ENCODE measurements at regions not wholly inside any gene's neighbourhood (a gene's known extent, or its start where the extent isn't known, plus 50 kb on each side); places are given as distances from the start of the nearest gene placed in this dataset.

- TF ChIP-seq TCF4 (CRISPR knock-in tag; IDR thresholded peaks at IDR 0.05; ENCODE audit: borderline replicate concordance) (no peak), ISL1 (CRISPR knock-in tag; IDR thresholded peaks at IDR 0.05) (no peak), TOX (CRISPR knock-in tag; IDR thresholded peaks at IDR 0.05; ENCODE audit: borderline replicate concordance) (no peak), GLIS3 (CRISPR knock-in tag; IDR thresholded peaks at IDR 0.05) (no peak), ZFP30 (CRISPR knock-in tag; IDR thresholded peaks at IDR 0.05) (no peak), OSR1 (CRISPR knock-in tag; IDR thresholded peaks at IDR 0.05) (no peak), ZNF565 (CRISPR knock-in tag; conservative IDR thresholded peaks at IDR 0.05; ENCODE audit: low read depth) (no peak), ZNF8 (CRISPR knock-in tag; IDR thresholded peaks at IDR 0.05) (no peak), CSDC2 (CRISPR knock-in tag; IDR thresholded peaks at IDR 0.05) (no peak), ZNF70 (CRISPR knock-in tag; IDR thresholded peaks at IDR 0.05) (no peak), BACH2 (CRISPR knock-in tag; IDR thresholded peaks at IDR 0.05; ENCODE audit: borderline replicate concordance) (no peak)
- TF ChIP-seq, protein P1, sequence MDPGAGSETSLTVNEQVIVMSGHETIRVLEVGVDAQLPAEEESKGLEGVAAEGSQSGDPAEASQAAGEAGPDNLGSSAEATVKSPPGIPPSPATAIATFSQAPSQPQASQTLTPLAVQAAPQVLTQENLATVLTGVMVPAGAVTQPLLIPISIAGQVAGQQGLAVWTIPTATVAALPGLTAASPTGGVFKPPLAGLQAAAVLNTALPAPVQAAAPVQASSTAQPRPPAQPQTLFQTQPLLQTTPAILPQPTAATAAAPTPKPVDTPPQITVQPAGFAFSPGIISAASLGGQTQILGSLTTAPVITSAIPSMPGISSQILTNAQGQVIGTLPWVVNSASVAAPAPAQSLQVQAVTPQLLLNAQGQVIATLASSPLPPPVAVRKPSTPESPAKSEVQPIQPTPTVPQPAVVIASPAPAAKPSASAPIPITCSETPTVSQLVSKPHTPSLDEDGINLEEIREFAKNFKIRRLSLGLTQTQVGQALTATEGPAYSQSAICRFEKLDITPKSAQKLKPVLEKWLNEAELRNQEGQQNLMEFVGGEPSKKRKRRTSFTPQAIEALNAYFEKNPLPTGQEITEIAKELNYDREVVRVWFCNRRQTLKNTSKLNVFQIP (CRISPR knock-in tag; IDR thresholded peaks at IDR 0.05; ENCODE audit: borderline replicate concordance, low read depth), result no peak
- ATAC-seq, result no peak
Measured at GRCh38 chr6:93825950-93826349, 406.6 kb upstream of the EPHA7 start.

DNA sequence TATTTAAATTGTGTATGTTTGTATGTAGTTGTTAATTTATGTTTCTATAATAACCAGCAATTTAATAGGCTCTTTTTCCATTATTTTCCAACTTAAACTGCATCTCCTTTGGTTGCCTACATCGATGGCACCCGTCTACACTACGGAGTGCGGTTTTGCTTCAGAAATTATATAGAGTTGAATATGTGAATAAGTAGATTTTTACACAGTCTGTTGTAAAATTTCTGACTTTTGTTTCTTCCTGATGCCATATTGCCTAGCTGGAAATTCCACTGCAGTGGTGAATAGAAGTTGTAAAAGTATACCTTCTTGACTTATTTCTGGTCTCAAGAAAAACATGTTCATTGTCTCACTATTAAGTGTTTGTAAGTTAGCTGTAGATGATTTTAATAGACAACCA is 404.1 kb upstream of the EPHA7 start:
- TF ChIP-seq, protein P2, sequence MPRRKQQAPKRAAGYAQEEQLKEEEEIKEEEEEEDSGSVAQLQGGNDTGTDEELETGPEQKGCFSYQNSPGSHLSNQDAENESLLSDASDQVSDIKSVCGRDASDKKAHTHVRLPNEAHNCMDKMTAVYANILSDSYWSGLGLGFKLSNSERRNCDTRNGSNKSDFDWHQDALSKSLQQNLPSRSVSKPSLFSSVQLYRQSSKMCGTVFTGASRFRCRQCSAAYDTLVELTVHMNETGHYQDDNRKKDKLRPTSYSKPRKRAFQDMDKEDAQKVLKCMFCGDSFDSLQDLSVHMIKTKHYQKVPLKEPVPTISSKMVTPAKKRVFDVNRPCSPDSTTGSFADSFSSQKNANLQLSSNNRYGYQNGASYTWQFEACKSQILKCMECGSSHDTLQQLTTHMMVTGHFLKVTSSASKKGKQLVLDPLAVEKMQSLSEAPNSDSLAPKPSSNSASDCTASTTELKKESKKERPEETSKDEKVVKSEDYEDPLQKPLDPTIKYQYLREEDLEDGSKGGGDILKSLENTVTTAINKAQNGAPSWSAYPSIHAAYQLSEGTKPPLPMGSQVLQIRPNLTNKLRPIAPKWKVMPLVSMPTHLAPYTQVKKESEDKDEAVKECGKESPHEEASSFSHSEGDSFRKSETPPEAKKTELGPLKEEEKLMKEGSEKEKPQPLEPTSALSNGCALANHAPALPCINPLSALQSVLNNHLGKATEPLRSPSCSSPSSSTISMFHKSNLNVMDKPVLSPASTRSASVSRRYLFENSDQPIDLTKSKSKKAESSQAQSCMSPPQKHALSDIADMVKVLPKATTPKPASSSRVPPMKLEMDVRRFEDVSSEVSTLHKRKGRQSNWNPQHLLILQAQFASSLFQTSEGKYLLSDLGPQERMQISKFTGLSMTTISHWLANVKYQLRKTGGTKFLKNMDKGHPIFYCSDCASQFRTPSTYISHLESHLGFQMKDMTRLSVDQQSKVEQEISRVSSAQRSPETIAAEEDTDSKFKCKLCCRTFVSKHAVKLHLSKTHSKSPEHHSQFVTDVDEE (CRISPR knock-in tag; IDR thresholded peaks at IDR 0.05), result no peak
- TF ChIP-seq CREB5 (CRISPR knock-in tag; IDR thresholded peaks at IDR 0.05; ENCODE audit: low read depth) (no peak), BACH2 (CRISPR knock-in tag; IDR thresholded peaks at IDR 0.05; ENCODE audit: borderline replicate concordance) (no peak), PPARA (CRISPR knock-in tag; IDR thresholded peaks at IDR 0.05; ENCODE audit: borderline replicate concordance) (no peak), ZNF8 (CRISPR knock-in tag; IDR thresholded peaks at IDR 0.05) (no peak), ZFP30 (CRISPR knock-in tag; IDR thresholded peaks at IDR 0.05) (no peak), RARB (CRISPR knock-in tag; IDR thresholded peaks at IDR 0.05) (no peak), ESRRG (CRISPR knock-in tag; IDR thresholded peaks at IDR 0.05) (no peak), CSDC2 (CRISPR knock-in tag; IDR thresholded peaks at IDR 0.05) (no peak), GLIS3 (CRISPR knock-in tag; IDR thresholded peaks at IDR 0.05) (no peak), TOX (CRISPR knock-in tag; IDR thresholded peaks at IDR 0.05; ENCODE audit: borderline replicate concordance) (no peak), ZNF565 (CRISPR knock-in tag; conservative IDR thresholded peaks at IDR 0.05; ENCODE audit: low read depth) (no peak)
- TF ChIP-seq, protein P3, sequence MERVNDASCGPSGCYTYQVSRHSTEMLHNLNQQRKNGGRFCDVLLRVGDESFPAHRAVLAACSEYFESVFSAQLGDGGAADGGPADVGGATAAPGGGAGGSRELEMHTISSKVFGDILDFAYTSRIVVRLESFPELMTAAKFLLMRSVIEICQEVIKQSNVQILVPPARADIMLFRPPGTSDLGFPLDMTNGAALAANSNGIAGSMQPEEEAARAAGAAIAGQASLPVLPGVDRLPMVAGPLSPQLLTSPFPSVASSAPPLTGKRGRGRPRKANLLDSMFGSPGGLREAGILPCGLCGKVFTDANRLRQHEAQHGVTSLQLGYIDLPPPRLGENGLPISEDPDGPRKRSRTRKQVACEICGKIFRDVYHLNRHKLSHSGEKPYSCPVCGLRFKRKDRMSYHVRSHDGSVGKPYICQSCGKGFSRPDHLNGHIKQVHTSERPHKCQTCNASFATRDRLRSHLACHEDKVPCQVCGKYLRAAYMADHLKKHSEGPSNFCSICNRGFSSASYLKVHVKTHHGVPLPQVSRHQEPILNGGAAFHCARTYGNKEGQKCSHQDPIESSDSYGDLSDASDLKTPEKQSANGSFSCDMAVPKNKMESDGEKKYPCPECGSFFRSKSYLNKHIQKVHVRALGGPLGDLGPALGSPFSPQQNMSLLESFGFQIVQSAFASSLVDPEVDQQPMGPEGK (CRISPR knock-in tag; IDR thresholded peaks at IDR 0.05; ENCODE audit: borderline replicate concordance), result no peak
- TF ChIP-seq, protein P1 (CRISPR knock-in tag; IDR thresholded peaks at IDR 0.05; ENCODE audit: borderline replicate concordance, low read depth), result no peak
- TF ChIP-seq, protein P4, sequence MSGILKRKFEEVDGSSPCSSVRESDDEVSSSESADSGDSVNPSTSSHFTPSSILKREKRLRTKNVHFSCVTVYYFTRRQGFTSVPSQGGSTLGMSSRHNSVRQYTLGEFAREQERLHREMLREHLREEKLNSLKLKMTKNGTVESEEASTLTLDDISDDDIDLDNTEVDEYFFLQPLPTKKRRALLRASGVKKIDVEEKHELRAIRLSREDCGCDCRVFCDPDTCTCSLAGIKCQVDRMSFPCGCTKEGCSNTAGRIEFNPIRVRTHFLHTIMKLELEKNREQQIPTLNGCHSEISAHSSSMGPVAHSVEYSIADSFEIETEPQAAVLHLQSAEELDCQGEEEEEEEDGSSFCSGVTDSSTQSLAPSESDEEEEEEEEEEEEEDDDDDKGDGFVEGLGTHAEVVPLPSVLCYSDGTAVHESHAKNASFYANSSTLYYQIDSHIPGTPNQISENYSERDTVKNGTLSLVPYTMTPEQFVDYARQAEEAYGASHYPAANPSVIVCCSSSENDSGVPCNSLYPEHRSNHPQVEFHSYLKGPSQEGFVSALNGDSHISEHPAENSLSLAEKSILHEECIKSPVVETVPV (CRISPR knock-in tag; IDR thresholded peaks at IDR 0.05), result no peak
- ATAC-seq, result no peak

Measured in SK-N-SH treated with all-trans-retinoic acid at 6 μM for 48 hours (cell line).